Right ventricle myocardium inferior (tissue), 1 donor: ENCODE measurements at regions not wholly inside any gene's neighbourhood (a gene's known extent, or its start where the extent isn't known, plus 50 kb on each side); places are given as distances from the start of the nearest gene placed in this dataset.

Experiments
- ATAC-seq: fragments of 200-7000 bp; cut with Tn5 transposase; one replicate; pipeline ENCODE4 v1.9.1; 2020; ENCODE audit warnings: mild to moderate bottlenecking, moderate library complexity
- DNase-seq: peaks from one replicate; pipeline ENCODE4 v3.0.0; 2021; ENCODE audit errors: missing footprints
- intact Hi-C: fragments of 100-400 bp; cut with DNase I; formaldehyde crosslinking; loops from one replicate; pipeline ENCODE4 v1.11.0; 2022
- donor health status: DM: no; HTN: yes; CAD: no; lungs with severe emphysema.

DNA sequence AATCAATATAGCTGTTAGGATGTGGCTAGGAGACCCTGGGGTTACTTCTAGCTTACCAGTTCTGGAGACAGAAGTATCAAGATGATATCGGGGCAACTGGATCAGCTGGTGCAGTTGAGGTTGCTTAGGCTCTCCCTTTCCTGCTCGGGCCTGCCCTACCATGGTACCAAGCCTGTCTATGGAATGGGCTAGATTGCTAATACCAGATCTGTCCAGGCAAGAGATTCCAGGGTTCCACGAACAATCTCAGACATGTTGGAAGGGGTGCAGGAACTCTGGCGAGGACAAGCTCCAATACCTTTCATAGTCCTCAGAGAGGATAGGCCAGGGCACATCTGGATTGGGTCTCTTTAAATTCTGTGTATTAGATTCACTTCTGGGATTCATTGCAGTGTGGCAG is 53.8 kb downstream of the ADM start:
- intact Hi-C loops: no loop called here
- DNase-seq: no peak
- ATAC-seq: no peak

DNA sequence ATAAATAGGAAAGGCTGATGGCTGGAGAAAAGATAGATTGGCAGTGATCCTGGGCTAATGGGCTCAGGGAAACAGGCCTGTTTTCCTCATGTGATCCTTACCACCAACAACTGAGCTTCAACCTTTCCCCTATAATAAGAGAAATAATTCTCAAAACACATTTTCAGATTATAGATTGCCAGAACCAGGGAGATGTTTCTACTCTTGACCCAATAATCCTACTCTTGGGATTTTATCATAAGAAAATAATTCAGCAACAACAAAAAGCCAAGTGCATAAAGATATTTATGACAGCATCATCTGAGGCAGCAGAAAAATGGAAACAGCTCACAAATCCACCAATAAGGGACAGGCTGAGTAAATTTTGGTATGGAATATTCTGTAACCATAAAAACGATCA is 54.3 kb downstream of the ADM start:
- no peak for DNase-seq
- ATAC-seq: no peak
- intact Hi-C loops: no loop called here

DNA sequence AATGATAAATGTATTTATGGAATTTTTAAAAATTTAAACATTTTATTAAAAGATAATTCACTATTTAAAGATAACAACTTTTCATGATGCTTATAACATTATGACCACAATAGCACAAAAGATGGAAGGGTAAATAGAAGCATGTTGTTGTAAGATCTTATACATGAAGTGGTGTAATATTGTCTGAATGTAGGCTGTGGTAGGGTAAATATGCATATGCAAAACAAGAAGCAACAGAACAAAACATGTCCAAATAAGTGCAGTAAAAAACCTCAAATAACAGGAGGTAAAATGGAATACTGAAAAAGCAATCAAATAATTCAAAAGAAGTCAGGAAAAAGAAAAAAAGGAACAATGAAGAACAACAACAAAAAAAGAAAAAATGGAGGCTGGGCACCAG is 56.0 kb downstream of the ADM start:
- intact Hi-C loops: no loop called here
- ATAC-seq (no peak), DNase-seq (no peak)

DNA sequence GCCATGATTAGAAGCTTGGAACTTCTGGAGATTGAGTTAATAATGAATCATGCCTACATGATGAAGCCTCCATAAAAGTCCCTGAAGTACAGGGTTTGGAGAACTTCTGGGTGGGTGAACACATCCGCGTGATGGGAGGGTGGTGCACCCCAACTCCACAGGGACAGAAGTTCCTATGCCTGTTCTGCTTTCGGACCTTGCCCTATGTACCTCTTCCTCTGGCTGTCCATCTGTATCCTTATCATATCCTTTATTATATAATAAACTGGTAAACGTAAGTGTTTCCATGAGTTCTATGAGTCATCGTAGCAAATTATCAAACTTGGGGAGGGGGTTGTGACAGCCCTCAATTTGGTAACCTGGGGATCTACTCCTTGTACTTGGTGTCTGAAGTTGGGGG is 60.2 kb downstream of the ADM start:
- ATAC-seq (no peak), DNase-seq (no peak)
- intact Hi-C loops: loop anchor here (5.0 kb wide), 1 partner anchor 158 kb away; no protein-coding TSS in a partner anchor

DNA sequence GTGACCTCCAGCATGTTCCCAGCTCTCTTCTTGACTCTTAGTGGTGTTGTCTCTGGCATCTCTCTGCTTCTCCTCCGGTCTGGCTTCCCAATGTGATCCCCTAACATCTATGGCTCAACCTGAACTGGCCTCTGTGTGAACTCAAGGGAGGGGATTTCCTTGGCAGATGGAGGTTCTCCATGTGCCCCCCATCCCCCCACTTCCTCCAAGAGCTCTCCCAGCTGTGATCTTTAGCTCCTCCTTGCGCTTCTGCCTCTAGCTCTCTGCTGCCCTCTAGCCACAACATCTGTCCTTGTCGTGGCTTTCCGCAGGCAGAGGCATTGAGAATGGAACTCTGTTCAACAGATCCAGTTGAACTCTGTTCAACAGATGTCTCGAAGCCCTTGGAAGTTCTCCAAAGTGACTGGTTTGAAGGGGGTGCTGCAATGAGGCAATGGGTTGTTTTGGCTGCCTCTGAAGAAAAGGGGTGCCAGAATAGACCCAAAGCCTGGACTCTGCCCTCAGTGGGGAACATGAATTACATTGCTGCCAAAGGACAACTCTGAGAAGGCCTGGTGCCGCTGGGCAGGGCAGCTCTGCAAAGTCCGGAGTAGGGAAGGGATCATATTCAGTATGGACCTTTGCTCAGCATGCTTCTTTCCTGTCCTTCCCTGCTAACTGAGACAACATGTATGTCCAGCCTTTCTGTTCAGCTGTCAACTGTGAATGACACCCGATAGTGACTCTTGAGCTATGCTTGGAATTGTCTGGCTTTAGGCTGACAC is 61.9 kb downstream of the ADM start:
- ATAC-seq: peak; percentile 94
- DNase-seq: peak; percentile 82
- intact Hi-C loops: loop anchor here (2.0 to 5.0 kb wide), 2 partner anchors 58 to 159 kb away; no protein-coding TSS in a partner anchor

DNA sequence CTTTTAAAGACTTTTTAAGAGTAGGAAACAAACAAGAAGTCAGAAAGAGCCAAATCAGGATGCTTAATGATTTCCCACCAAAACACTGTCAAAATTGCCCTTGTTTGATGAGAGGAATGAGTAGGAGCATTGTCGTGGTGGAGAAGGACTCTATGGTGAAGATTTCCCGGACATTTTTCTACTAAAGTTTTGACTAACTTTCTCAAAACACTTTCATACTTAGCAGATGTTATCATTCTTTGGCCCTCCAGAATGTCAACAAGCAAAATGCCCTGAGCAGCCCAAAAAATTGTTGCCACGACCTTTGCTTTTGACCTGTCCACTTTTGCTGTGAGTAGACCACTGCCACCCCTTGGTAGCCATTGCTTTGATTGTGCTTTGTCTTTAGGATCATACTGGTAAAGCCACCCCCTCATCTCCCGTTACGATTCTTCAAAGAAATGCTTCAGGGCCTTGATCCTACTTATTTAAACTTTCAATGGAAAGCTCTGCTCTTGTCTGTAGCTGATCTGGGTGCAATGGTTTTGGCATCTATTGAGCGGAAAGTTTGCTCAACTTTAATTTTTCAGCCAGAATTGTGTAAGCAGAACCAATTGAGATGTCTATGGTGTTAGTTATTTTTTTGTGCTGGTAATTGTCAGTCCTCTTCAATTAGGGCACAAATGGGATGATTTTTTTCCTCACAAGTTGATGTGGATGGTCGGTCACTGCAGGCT is 67.2 kb downstream of the ADM start:
- no peak for DNase-seq
- intact Hi-C loops: no loop called here
- no peak for ATAC-seq

DNA sequence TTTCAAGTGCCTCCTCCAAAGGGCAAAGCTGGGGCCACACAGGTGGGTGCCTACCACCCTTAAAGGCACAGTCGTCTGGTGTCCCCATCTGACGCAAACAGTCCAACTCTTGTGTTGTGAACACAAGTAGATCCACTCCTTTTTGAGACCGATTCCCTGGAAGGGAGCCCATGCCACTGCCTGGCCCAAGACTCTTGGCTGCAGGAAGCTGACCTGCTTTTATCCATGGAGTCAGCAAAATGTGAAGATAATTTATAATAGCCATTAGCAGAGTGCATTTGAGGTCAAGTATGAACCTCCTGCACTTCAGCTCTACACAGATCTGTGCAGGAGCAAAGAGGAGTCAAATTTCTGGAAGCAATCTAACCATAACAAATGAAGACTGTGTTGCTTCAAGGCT is 68.5 kb downstream of the ADM start:
- ATAC-seq (peak; percentile 49), DNase-seq (no peak)
- intact Hi-C loops: no loop called here

DNA sequence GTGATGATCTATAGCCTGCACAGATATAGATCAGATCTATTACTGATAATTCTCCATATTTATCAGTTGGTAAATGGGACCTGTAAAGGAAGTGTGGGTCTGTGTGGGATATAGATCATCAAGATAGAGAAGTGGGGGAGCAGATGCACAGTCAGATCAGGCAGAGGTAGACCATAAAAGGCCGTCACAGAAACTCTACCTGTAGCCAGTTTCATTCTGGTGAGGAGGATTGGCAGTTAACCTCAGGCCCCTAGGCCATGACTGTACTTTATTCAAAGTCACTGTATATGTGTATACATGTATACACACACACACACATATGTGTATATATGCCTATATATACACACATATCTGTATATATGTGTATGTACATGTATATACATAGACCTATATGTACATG is 69.1 kb downstream of the ADM start:
- intact Hi-C loops: no loop called here
- DNase-seq: no peak
- ATAC-seq: no peak

DNA sequence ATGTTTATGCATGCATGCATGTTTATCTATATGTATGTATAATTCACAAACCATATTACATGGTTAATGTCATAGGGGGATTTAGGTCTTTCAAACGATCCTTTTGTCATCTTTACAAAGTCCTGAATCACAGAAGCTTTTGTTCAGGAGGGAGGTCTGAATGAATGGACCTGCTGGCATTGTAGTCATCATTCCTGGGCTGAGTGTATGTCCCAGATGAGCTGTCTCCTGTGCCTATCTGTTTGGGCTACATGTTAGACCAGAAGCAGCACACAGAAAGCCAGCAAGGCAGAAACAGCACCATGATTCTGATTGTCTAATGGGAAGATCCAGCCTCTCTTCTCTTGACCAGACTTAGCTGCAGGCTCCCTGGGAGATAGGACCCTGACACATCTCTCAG is 69.5 kb downstream of the ADM start:
- no peak for DNase-seq
- intact Hi-C loops: no loop called here
- ATAC-seq: no peak

DNA sequence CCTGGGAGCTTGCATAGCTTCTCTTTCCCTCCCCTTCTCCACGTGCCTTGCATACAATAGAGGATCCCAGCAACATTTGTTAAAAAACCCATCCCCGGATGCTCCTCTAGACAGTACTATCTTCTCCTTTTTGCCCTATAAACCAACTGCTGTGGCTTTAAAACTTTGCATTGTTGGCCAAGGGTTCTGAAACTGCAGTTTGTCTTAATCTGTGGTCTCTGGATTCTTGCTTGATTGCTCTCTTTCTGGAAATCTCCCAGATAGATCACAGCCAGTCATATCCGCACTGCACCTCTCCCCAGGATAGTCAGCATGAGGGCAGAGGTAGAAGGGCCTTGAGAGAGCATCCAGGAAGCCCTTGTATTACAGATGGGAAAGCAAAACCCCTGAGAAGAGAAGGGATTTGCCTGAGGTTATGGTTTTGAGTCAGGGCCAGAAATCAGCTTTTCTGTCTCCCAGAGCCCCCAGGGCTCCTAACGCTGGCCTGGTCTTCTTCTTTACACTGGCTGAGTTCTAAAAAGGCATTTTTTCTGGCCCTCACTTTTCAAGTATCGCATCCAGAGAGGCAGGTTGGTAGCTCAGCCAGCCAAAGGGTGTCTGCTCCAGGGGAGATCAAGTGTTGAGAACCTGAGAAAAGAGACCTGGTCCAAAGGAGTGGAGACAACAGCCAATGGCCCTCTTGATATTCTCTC is 70.6 kb downstream of the ADM start:
- no peak for ATAC-seq
- intact Hi-C loops: no loop called here
- no peak for DNase-seq

DNA sequence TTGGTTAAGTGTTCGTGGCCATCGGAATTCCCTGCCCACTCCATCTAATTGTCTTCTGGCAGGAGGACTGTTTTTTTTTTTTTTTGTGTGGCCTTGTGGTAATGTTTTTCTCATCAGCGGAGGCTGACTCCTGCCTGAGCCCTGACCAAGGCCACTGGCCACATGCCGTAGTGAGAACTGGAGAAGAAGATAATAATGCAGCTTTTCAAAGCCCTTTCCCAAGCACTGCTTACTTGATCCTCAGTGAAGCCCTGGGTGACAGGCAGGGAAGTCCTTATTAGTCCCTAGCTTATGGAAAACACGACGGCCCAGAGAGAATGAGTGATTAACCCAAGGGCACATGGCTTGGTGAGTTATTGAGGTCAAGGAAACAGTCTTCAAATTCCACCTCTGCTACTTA is 71.2 kb downstream of the ADM start:
- intact Hi-C loops: no loop called here
- no peak for DNase-seq
- ATAC-seq: no peak

DNA sequence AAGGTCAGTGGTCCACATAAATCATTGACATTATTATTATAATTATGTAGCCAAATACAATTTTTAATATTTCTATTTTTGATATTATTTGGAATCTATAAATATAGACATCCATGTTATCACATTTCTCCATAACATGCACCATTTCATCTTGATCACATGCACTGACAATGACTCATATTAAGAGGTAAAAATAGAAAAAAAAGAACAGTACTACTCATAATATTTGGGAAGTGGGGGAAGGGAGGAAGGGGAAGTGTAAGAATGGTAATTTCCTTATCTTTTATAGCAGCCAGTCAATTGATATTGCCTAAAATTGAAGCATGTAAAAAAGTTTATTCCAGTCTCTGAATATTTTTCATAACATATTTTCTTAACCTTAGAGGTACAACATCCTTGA is 72.3 kb downstream of the ADM start:
- intact Hi-C loops: no loop called here
- ATAC-seq: no peak
- no peak for DNase-seq

DNA sequence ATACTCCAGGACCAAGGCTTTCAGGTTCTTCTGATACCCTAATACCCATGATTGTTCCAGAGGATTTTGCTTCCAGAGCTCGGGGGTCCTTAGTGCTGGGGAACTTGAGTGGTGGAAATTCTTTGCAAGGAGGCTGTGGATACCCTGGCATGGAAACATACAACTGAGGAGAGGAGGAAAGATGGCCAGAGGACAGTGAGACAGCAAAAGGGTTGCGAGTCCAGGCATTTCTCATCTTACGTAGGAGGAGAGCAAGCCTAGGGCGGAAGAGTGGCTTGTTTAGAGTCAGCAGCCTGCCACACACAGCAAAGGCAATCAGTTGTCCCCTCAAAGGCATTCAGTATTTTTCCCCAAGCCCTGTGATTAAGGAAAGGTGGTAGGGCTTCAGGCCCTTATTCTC is 73.5 kb downstream of the ADM start:
- DNase-seq: no peak
- intact Hi-C loops: no loop called here
- ATAC-seq: no peak

DNA sequence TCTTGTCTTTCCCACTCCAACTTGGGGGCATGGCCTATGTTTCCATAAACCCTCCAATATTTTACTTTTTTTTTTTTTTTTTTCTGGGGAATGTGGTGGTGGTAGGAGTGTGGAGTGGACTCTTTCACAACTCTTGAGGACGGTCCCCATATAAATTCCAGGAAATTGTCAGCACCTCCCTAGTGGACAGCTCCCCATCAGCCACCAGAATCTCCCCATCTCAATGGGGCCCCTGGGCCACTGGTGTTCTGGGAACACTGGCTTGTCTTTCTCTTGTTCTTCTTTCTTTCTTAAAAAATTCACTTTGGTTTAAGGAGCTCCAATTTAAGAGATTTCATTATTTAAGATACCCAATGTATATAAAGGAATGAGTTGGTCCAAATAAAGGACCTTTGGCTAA is 74.1 kb downstream of the ADM start:
- DNase-seq (no peak), ATAC-seq (no peak)
- intact Hi-C loops: no loop called here

DNA sequence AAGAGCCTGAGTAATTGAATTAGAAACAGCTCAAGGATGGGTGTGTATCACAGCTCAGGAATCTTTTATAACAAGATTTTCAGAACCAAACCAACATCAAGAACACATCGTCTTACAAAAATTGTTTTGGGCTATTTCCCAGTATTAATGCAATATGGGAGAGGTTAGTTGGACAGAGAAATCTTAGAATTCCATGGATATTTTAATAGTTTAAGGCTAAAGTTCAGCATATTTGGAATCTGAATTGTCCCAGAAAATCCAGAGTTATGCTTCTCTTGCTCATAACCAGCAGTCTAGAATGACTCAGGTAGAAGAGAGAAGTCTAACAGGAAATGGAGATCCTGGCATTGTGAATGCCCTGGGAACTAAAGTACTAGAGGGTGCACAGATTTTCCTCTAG is 74.6 kb downstream of the ADM start:
- DNase-seq: no peak
- intact Hi-C loops: no loop called here
- no peak for ATAC-seq

DNA sequence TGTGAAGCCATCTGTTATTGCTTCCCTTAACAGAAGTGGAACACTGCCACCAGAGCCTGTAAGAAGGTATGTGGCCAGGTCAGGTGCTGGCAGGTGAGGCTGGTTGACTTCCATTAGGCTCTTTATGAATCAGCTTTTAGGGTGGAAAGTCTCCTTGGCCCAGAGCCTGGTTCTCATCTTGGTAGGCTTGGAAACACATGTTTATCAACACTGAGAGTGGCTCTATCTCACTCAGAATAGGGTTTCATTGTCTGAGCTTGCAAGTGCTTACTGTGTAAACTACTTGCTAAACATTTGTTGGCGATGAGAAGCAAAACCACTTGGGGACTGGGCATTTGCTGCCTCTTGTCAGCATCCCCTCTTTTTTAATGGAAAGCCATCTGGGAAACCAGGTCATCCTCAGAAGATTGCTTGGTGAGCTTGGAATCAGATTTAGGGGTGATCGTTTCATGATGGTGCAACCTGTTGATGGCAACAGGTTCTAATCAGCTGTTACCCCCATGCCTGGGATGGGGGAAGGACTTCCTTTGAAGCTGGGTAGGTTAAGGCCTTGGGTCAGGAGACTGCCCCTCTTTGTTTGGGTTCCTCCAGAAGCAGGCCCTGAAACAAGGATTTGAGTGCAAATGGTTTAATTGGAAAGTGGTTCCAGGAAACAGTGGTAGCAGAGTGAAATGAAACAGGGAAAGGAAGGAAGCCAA is 75.0 kb upstream of the AMPD3 start:
- intact Hi-C loops: no loop called here
- ATAC-seq: no peak
- DNase-seq: no peak

DNA sequence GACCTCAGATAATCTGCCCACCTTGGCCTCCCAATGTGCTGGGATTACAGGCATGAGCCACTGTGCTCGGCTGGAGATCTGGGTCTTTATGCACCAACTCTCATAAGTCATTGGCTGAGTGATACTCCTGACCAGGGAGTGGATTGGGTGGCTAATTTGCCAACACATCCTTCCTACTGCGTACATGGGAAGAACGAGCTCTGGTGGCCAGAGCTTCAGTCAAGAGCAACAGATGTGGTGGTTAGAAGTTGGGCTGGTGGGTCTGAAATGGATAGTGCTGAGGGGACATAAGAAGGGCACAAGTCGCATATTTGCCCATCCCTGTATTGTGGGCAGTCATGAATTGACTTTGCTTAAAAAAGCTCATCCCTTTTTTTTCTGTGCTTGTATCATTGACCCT is 74.1 kb upstream of the AMPD3 start:
- DNase-seq (no peak), ATAC-seq (no peak)
- intact Hi-C loops: no loop called here

DNA sequence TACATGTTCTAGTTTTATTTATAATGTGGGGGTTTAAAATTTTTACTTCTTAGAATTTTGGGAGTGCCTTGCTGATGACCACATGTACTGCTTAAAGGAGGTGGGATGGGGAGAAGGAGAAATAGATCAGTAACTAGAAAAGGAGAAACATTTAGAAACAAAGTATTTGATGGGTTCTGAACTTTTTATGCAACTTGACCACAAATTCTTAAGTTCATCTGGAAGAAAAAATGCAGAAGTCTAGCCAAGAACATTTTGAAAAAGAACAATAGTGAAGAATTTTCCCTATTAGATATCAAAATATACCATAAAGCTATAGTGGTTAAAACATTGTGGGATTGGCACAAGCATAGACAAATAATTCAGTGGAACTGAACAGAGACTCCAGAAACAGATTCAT is 73.3 kb upstream of the AMPD3 start:
- intact Hi-C loops: no loop called here
- no peak for DNase-seq
- no peak for ATAC-seq

DNA sequence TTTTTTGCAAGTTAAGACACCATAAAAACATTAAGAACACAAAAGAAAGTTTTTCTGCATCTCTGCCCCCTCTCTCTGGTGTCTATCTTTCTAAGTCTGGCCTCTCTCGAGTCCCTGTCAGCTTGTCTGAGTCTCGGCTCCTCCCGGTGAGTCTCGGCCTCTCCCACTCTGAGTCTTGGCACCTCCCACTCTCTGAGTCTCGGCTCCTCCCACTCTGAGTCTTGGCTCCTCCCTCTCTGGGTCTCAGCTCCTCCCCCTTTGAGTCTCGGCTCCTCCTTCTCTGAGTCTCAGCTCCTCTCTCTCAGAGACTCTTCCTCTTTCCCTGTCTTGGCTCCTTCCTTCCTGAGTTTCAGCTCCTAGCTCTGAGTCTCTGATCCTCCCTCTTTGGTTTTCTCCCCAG is 72.5 kb upstream of the AMPD3 start:
- no peak for DNase-seq
- intact Hi-C loops: no loop called here
- no peak for ATAC-seq

DNA sequence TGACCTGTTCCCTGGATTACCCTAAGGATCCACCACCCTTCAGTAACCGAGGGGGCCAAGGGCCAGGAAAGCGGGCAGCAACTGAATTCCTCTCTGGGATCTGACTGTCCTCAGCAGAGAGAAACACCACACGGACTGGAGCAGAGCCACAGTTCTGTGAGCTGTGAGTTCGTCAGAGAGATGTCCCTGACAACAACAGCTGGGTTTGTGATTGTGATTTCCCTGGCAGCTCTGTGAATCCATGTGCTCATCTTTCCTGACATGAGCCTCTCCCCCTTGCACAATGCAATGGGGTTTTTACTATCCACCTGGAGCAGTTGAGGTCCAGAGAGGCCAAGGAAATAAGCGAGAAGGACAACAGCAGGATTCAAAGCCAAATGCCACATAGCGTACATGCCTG is 69.4 kb upstream of the AMPD3 start:
- ATAC-seq (peak; percentile 9), DNase-seq (peak; percentile 72)
- intact Hi-C loops: no loop called here
